Astrocyte (in vitro differentiated cells and primary cell): ENCODE measurements at regions not wholly inside any gene's neighbourhood (a gene's known extent, or its start where the extent isn't known, plus 50 kb on each side); places are given as distances from the start of the nearest gene placed in this dataset.

Experiments
- EZH2 ChIP-seq: IDR thresholded peaks from 2 replicates; pipeline ENCODE4 v1.6.1; 2012; ENCODE audit warnings: mild to moderate bottlenecking, low read length, inconsistent platforms; ENCODE audit not compliant: insufficient read depth
- TF ChIP-seq, protein P1 (sequence below): IDR thresholded peaks from 2 replicates; pipeline ENCODE4 v1.5.1; 2011; ENCODE audit warnings: low read depth, mild to moderate bottlenecking, inconsistent platforms, low read length, moderate library complexity; ENCODE audit not compliant: insufficient read depth

DNA sequence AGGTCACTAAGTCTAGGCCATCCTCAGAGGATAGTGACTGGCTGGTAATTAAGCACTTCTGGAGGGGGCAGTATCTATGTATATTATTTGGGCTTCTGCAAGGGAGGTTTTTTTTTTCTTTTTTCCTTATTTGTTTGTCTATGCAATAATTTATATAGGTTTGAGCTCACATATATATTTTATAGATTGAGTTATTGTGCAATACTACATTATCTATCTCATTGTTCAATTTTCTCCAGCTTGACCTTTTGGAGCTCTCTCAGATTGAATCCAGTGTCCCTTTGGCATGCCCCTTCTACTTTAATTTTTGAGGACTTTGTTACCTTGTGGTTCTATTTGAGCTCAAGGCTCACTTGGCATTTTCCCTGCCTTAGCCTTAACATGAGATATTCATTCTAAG lies 852.1 kb downstream of the KCNT2 start:
- TF ChIP-seq, protein P1, sequence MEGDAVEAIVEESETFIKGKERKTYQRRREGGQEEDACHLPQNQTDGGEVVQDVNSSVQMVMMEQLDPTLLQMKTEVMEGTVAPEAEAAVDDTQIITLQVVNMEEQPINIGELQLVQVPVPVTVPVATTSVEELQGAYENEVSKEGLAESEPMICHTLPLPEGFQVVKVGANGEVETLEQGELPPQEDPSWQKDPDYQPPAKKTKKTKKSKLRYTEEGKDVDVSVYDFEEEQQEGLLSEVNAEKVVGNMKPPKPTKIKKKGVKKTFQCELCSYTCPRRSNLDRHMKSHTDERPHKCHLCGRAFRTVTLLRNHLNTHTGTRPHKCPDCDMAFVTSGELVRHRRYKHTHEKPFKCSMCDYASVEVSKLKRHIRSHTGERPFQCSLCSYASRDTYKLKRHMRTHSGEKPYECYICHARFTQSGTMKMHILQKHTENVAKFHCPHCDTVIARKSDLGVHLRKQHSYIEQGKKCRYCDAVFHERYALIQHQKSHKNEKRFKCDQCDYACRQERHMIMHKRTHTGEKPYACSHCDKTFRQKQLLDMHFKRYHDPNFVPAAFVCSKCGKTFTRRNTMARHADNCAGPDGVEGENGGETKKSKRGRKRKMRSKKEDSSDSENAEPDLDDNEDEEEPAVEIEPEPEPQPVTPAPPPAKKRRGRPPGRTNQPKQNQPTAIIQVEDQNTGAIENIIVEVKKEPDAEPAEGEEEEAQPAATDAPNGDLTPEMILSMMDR: no peak
- no peak for TF ChIP-seq EZH2
